Mesothelial cell of epicardium (in vitro differentiated cells): ENCODE measurements at regions not wholly inside any gene's neighbourhood (a gene's known extent, or its start where the extent isn't known, plus 50 kb on each side); places are given as distances from the start of the nearest gene placed in this dataset.
"Not testable (repeated sequence)": the region's sequence is repeated elsewhere in the genome, so short reads cannot be mapped to it uniquely, and the experiment has no call there.

Source experiments
- DNase-seq, 2 experiments: peaks; one replicate each; pipeline ENCODE4 v3.0.0; 2021; ENCODE audit warnings: low spot score in 2 of 2; ENCODE audit not compliant: unreplicated experiment in 2 of 2
- H3K27ac Mint-ChIP-seq: 2 replicates; pipeline ENCODE4 v1.8.0; 2021; ENCODE audit warnings: mixed read lengths
- H3K27me3 Mint-ChIP-seq: 2 replicates; pipeline ENCODE4 v1.8.0; 2021; ENCODE audit warnings: low read depth, mixed read lengths
- H3K36me3 Mint-ChIP-seq: 2 replicates; pipeline ENCODE4 v1.8.0; 2021; ENCODE audit warnings: mixed read lengths
- H3K4me1 Mint-ChIP-seq: 2 replicates; pipeline ENCODE4 v1.8.0; 2021; ENCODE audit warnings: mixed read lengths
- H3K4me3 Mint-ChIP-seq: 2 replicates; pipeline ENCODE4 v1.8.0; 2021; ENCODE audit warnings: mild to moderate bottlenecking, moderate library complexity, mixed read lengths
- H3K9me3 Mint-ChIP-seq: 2 replicates; pipeline ENCODE4 v1.8.0; 2021; ENCODE audit warnings: mixed read lengths
- TF ChIP-seq, protein P1 (sequence below): fragments of 200-600 bp; sonication (generic); IDR thresholded peaks from one replicate; pipeline ENCODE4 v1.5.0; 2021; ENCODE audit warnings: antibody characterized with exemption; ENCODE audit not compliant: unreplicated experiment

DNA sequence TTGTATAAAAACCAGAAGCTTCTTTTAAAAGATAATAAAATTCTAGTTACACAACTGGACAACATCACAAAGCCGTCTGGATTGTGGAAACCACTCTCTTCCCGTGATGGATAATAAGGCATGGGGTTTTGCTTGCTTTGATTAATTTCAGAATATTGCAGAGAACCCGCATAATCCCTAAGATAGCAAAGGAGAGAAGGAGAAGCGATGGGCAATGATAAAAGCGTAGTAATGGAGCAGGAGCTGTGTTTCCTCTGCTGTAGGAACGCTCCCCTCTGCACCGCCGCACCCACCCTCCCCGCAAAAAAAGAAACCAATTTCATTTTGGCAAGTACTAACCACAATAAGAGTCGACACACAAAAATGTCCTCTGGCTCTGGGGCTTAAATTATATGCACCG, 340.9 kb upstream of the PSMD7 start:
- no peak for DNase-seq
- Mint-ChIP-seq H3K9me3 (peaks cover under 1% of the 10 kb centered on the region), H3K4me1 (peaks cover 5% of the 10 kb centered on the region), H3K27me3 (peaks cover 9% of the 10 kb centered on the region), H3K36me3 (no peaks in the 10 kb centered on the region), H3K27ac (no peak overlapping the region), H3K4me3 (peak overlapping the region; percentile 47)
- TF ChIP-seq, protein P1, sequence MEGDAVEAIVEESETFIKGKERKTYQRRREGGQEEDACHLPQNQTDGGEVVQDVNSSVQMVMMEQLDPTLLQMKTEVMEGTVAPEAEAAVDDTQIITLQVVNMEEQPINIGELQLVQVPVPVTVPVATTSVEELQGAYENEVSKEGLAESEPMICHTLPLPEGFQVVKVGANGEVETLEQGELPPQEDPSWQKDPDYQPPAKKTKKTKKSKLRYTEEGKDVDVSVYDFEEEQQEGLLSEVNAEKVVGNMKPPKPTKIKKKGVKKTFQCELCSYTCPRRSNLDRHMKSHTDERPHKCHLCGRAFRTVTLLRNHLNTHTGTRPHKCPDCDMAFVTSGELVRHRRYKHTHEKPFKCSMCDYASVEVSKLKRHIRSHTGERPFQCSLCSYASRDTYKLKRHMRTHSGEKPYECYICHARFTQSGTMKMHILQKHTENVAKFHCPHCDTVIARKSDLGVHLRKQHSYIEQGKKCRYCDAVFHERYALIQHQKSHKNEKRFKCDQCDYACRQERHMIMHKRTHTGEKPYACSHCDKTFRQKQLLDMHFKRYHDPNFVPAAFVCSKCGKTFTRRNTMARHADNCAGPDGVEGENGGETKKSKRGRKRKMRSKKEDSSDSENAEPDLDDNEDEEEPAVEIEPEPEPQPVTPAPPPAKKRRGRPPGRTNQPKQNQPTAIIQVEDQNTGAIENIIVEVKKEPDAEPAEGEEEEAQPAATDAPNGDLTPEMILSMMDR, result no peak

DNA sequence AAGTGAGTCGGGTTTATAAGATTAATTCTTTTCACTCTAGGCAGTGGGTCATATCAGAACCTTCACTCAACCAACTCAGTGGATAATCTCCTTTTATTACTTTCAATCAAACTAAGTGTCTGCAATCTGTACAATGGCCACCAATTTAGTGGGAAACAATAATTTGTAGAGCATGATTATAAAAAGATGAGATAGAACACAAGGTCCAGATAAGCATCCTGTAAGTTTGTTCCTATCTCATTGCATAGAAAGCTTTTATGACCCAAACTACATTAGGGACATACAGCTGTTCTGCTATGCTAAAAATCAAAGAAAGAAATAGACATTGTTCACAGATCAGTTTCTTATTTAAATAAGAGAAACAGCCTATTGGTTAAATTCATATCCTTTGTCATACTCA, 341.4 kb upstream of the PSMD7 start:
- peaks cover 9% of the 10 kb centered on the region for H3K27me3 Mint-ChIP-seq
- TF ChIP-seq, protein P1, result no peak
- H3K36me3 Mint-ChIP-seq, result no peaks in the 10 kb centered on the region
- DNase-seq, result no peak
- no peak overlapping the region for H3K4me3 Mint-ChIP-seq
- no peak overlapping the region for H3K27ac Mint-ChIP-seq
- peaks cover 5% of the 10 kb centered on the region for H3K4me1 Mint-ChIP-seq
- H3K9me3 Mint-ChIP-seq, result no peaks in the 10 kb centered on the region

DNA sequence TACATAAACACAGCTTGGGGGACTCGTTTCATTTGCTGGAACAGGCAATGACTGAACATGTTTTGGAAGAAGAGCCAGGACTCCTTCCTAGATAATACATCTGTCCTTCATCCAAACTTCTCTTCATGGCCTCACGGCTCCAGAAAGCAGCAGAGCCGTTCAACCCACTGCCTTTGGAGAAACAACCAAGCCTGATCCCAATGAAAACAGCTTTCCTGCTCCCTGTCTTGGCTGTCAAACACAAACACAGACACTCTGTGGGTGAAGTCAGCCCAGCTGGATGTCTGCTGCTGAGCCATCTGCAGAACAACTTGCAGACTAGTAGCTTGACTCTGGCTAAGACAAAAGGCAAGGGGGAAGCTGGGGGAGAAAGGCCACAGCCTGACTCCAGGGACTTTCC, 345.1 kb upstream of the PSMD7 start:
- no peak overlapping the region for H3K27ac Mint-ChIP-seq
- H3K27me3 Mint-ChIP-seq, result peaks cover 1% of the 10 kb centered on the region
- no peak for DNase-seq
- peaks cover 9% of the 10 kb centered on the region for H3K4me1 Mint-ChIP-seq
- TF ChIP-seq, protein P1, result no peak
- no peaks in the 10 kb centered on the region for H3K36me3 Mint-ChIP-seq
- no peak overlapping the region for H3K4me3 Mint-ChIP-seq
- no peaks in the 10 kb centered on the region for H3K9me3 Mint-ChIP-seq

DNA sequence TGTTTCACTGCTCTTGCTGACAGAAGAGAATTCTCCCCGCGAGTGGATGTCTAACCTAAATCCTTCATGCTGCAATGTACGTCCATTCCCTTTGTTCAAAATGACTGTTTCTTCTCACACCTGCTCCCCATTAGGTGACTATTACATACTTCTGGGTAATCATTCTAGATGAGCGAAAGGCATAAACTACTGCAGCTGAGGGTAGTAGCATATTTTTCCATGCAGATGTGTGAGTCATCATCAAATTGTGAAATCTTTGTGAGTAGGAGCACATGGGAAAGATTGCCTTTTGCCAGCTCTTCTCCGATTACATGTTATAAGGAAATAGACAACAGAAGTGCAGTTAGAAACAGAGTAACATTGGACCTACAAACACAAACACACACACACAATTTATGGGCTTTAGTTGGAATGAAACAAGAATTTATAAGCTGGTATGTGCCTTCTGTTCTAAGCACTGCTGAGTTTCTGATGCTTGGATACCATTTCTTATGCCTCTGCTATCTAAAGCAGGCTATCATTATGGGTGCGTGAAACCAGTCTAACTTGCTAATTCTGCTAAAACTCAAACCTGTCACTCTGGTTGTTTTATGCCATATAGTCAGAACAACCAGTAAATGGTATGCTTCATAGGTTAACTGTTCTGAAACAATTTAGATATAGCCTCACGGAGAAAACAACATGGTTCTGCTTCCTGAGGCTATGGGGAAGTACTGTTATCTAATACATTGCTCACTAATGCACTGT, 346.9 kb upstream of the PSMD7 start:
- H3K27me3 Mint-ChIP-seq, result no peaks in the 10 kb centered on the region
- H3K27ac Mint-ChIP-seq, result peak overlapping the region; percentile 54

DNA sequence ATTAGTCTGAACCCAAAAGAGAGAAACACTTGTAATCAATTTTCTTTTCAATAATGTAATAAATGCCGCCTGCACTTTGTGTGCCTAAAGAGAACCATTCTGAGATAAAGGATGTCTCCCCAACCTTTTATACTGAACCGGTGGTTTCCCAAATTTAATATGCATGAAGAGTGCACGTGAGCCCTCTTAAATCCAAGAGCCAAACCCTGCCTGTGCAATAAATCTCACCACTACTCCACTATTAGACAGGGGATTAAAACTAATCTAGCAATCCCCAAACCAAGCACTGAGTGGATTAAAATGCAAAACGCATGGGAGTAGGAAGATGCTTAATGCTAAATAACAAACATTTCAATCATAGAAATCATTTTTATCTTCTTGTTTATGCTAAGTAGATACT, 351.0 kb upstream of the PSMD7 start:
- Mint-ChIP-seq H3K9me3 (no peaks in the 10 kb centered on the region), H3K4me3 (no peak overlapping the region), H3K27ac (no peak overlapping the region), H3K36me3 (no peaks in the 10 kb centered on the region), H3K27me3 (no peaks in the 10 kb centered on the region), H3K4me1 (peaks cover 4% of the 10 kb centered on the region)
- TF ChIP-seq, protein P1, result no peak
- DNase-seq, result no peak

More for the DNA sequence above, 346.9 kb upstream of the PSMD7 start:
- DNase-seq, result no peak
- Mint-ChIP-seq H3K4me1 (peaks cover 9% of the 10 kb centered on the region), H3K9me3 (no peaks in the 10 kb centered on the region), H3K36me3 (no peaks in the 10 kb centered on the region), H3K4me3 (no peak overlapping the region)
- TF ChIP-seq, protein P1, result no peak

DNA sequence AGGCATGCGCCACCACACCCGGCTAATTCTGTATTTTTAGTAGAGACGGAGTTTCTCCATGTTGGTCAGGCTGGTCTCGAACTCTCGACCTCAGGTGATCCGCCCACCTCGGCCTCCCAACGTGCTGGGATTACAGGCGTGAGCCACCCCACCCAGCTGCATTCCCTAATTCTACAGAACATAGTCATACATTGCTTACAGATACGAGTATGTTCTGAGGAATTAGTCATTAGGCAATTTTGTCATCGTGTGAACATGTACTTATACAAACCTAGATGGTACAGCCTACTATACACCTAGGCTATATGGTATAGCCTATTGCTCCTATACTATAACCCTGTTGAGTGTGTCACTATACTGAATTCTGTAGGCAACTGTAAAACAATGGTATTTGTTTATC, 353.4 kb upstream of the PSMD7 start:
- H3K4me1 Mint-ChIP-seq, result not testable (repeated sequence)

DNA sequence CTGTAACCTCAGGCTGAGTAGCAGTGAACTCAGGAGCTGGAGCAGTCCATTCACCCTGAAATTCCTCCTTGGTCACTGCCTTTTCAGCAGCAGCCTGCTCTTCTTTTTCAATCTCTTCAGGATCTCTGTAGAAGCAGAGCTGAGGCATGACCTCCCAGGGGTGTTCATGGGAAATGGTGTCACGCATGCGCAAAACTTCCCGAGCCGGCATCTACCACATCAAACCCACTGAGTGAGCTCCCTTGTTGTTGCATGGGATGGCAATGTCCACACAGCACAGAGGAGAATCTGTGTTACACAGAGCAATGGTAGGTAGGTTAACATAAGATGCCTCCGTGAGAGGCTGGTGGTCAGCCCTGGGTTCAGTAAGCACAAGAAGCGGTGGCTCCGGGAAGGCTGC, 355.8 kb upstream of the PSMD7 start:
- DNase-seq, H3K4me3 Mint-ChIP-seq, H3K27me3 Mint-ChIP-seq, H3K36me3 Mint-ChIP-seq, H3K27ac Mint-ChIP-seq, H3K4me1 Mint-ChIP-seq: not testable (repeated sequence)
- H3K9me3 Mint-ChIP-seq, result peaks cover 22% of the 10 kb centered on the region

More for the DNA sequence above, 353.4 kb upstream of the PSMD7 start:
- H3K27ac Mint-ChIP-seq, H3K36me3 Mint-ChIP-seq, H3K9me3 Mint-ChIP-seq, H3K27me3 Mint-ChIP-seq, DNase-seq, H3K4me3 Mint-ChIP-seq: not testable (repeated sequence)
